ENCODE measurements at regions not wholly inside any gene's neighbourhood (a gene's known extent, or its start where the extent isn't known, plus 50 kb on each side); places are given as distances from the start of the nearest gene placed in this dataset.
A peak's percentile ranks its signal among the peaks of the same experiment; 100 is the strongest.

GRCh38 chr5:25128606-25129005 lies 483.8 kb upstream of the CDH10 start:
- no peak for TF ChIP-seq ATF3 (CRISPR knock-in tag; conservative IDR thresholded peaks at IDR 0.05)
- TF ChIP-seq TEAD4 (CRISPR knock-in tag; IDR thresholded peaks at IDR 0.05) = no peak
- no peak for TF ChIP-seq FOXP4 (CRISPR knock-in tag; IDR thresholded peaks at IDR 0.05)
- no peak for TF ChIP-seq MAX (CRISPR knock-in tag; IDR thresholded peaks at IDR 0.05)
- no peak for TF ChIP-seq TP53 (CRISPR knock-in tag; IDR thresholded peaks at IDR 0.05)
- no peak for TF ChIP-seq PRRX2 (CRISPR knock-in tag; IDR thresholded peaks at IDR 0.05)
- peak; percentile 100 for ATAC-seq
- DNase-seq (ENCODE audit: low spot score) = peak; percentile 11
- no peak overlapping the region for H3K27ac Mint-ChIP-seq
- H3K36me3 Mint-ChIP-seq = peaks cover 12% of the 10 kb centered on the region
- H3K4me3 Mint-ChIP-seq = no peak overlapping the region
- peaks cover 9% of the 10 kb centered on the region for H3K4me1 Mint-ChIP-seq
- CTCF ChIA-PET = interaction anchor here (1.4 kb wide), 1 partner anchor 9 kb away, joined by 4 read pairs; no protein-coding TSS in a partner anchor
- 0 out of 2 replicates have a peak, but pooled peaks cover 2% of the 10 kb centered on the region for H3K27me3 Mint-ChIP-seq (ENCODE audit: low read depth)
- POLR2A ChIA-PET = interaction anchor here (0.6 kb wide), 1 partner anchor 9 kb away, joined by 3 read pairs; no protein-coding TSS in a partner anchor
- peaks cover 21% of the 10 kb centered on the region for H3K9me3 Mint-ChIP-seq

GRCh38 chr5:25119650-25120049 lies 474.9 kb upstream of the CDH10 start:
- ChIA-PET CTCF (interaction anchor here (0.5 to 1.0 kb wide), 2 partner anchors 9 to 802 kb away, joined by 3 to 4 read pairs; no protein-coding TSS in a partner anchor), POLR2A (no interaction called here)
- Mint-ChIP-seq H3K4me3 (peak overlapping the region; percentile 49), H3K27ac (peak overlapping the region; percentile 83; the same call in 1 of the 2 replicates), H3K4me1 (peaks cover 4% of the 10 kb centered on the region), H3K9me3 (peaks cover 25% of the 10 kb centered on the region), H3K36me3 (peaks cover 19% of the 10 kb centered on the region), H3K27me3 (ENCODE audit: low read depth) (peaks cover 3% of the 10 kb centered on the region; the same call in 1 of the 2 replicates)
- ATAC-seq (0 out of 2 replicates have a peak, but pooled peaks have one; percentile 34), DNase-seq (ENCODE audit: low spot score) (no peak)
- TF ChIP-seq PRDM15 (CRISPR knock-in tag; IDR thresholded peaks at IDR 0.05) (no peak), CTCF (IDR thresholded peaks at IDR 0.05) (peak; percentile 40), ZNF396 (CRISPR knock-in tag; IDR thresholded peaks at IDR 0.05; ENCODE audit: borderline replicate concordance) (no peak), ZBTB21 (CRISPR knock-in tag; IDR thresholded peaks at IDR 0.05; ENCODE audit: borderline replicate concordance) (no peak), ETV6 (CRISPR knock-in tag; IDR thresholded peaks at IDR 0.05) (no peak), USF2 (CRISPR knock-in tag; IDR thresholded peaks at IDR 0.05) (peak; percentile 66), ZNF416 (CRISPR knock-in tag; IDR thresholded peaks at IDR 0.05) (no peak), MYBL2 (CRISPR knock-in tag; IDR thresholded peaks at IDR 0.05) (no peak), FOXP4 (CRISPR knock-in tag; IDR thresholded peaks at IDR 0.05) (no peak), ZNF281 (CRISPR knock-in tag; IDR thresholded peaks at IDR 0.05) (no peak), USF1 (CRISPR knock-in tag; IDR thresholded peaks at IDR 0.05) (0 out of 2 replicates have a peak, but pooled peaks have one; percentile 33)

Data from WTC11 (cell line).